IgD-negative memory B cell (primary cell): ENCODE measurements at regions not wholly inside any gene's neighbourhood (a gene's known extent, or its start where the extent isn't known, plus 50 kb on each side); places are given as distances from the start of the nearest gene placed in this dataset.
"Not testable (repeated sequence)": the region's sequence is repeated elsewhere in the genome, so short reads cannot be mapped to it uniquely, and the experiment has no call there.

ENCODE experiments used
- H3K27ac Mint-ChIP-seq, 3 donors: one replicate each; pipeline ENCODE4 v1.8.0; 2020 to 2022; ENCODE audit warnings: mild to moderate bottlenecking in 3 of 3, mixed read lengths in 3 of 3, moderate library complexity in 1 of 3
- H3K27me3 Mint-ChIP-seq: one replicate; pipeline ENCODE4 v1.8.0; 2021; ENCODE audit warnings: mixed read lengths
- H3K36me3 Mint-ChIP-seq: one replicate; pipeline ENCODE4 v1.8.0; 2020; ENCODE audit warnings: mild to moderate bottlenecking, mixed read lengths
- H3K4me1 Mint-ChIP-seq, 3 donors: one replicate each; pipeline ENCODE4 v1.8.0; 2020 to 2022; ENCODE audit warnings: mixed read lengths in 3 of 3, mild to moderate bottlenecking in 1 of 3
- H3K4me3 Mint-ChIP-seq, 4 donors: one replicate each; pipeline ENCODE4 v1.8.0; 2020 to 2022; ENCODE audit warnings: mild to moderate bottlenecking in 4 of 4, mixed read lengths in 4 of 4, moderate library complexity in 3 of 4
- H3K9me3 Mint-ChIP-seq, 3 donors: one replicate each; pipeline ENCODE4 v1.8.0; 2020 to 2021; ENCODE audit warnings: mixed read lengths in 3 of 3, mild to moderate bottlenecking in 1 of 3

DNA sequence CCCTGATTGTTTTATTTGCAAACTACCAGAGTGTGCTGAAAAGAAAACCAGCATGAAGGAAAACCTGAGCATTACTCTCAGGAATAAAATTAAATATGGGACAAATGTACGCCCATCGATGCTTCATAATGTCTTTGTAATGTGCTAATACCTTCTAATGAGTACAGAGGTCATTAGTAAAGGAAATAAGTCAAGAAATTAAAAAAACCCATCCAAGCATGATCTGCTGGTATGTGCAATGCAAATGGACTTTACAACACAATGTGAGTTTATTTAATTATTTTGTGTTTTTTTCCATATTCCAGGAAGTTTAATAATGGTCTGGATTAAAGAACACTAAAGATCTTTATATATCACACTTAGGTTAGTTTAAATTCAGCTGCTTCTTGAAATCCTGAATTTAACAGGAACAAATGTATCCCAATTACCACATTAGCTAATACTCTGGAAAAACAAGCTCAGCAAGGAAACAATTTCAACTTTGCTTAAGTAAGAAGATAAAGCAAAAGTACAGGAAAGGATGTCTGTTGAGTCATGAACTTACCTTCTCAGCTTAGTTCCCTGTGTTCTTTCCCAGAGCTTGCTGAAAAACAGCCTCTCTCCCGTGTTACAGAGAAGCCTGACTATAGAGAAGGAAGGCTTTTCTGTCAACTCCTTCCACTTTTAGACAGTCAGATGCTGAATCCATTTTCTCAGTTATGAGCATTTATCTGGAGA is 179.3 kb upstream of the TMEM260 start:
- H3K36me3 Mint-ChIP-seq: no peaks in the 10 kb centered on the region
- H3K27me3 Mint-ChIP-seq: peaks cover 8% of the 10 kb centered on the region
- H3K4me3 Mint-ChIP-seq: no peak overlapping the region
- no peaks in the 10 kb centered on the region for H3K4me1 Mint-ChIP-seq
- H3K27ac Mint-ChIP-seq: no peak overlapping the region
- peaks cover 0 to 4% (median 2%) of the 10 kb centered on the region in 3 donors for H3K9me3 Mint-ChIP-seq

DNA sequence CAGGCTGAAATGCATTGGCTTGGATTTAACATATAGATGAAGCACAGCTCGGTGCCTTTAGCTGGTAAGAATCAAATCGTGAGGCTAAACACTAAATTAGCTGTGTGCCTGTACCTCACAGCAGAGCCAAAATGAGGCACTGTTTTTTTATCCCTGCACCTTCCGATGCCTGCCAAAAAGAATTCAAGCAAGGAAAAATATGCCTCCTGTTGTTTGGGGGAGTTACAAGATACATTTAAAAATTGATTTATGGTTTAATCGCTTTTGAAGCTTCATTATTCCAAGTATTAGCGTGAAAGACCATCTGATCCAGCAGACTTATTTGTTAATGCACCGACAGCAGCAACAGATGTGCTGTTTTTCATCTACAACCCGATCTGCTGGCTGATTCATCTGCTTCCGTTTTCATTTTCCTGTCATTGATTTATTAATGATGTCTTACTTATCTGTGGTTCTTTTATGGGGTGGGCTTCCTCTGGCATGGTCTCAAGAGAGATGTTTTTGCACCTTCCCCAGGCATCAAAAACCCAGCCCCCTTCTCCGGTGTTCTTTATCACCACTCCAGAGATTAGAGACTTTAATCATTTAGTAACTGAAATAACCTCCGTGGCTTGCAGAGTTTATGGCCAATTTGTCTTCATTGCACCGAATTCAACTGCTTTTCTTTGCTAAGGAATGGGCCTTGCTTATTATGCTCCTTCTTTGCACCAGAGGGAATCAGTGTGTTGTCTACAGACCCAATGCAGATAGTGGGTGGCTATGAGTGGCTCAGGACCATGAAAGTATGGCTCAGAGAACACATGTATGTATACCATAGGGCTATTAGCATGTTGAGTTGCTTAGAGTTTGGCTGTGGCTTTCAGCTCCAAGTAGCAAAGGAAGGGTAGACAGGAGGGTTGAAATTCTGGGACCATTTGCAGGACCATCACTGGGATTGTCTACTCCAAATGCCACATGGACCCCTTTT is 166.8 kb upstream of the TMEM260 start:
- peaks cover 3% of the 10 kb centered on the region for H3K27me3 Mint-ChIP-seq
- no peaks in the 10 kb centered on the region for H3K36me3 Mint-ChIP-seq
- H3K27ac Mint-ChIP-seq: no peak overlapping the region
- H3K4me1 Mint-ChIP-seq: peaks cover 3 to 9% (median 8%) of the 10 kb centered on the region in 3 donors
- peak overlapping the region in 3 of 4 donors; percentile 35 to 86 (median 48) for H3K4me3 Mint-ChIP-seq
- H3K9me3 Mint-ChIP-seq: peaks cover 6% of the 10 kb centered on the region in 3 donors

DNA sequence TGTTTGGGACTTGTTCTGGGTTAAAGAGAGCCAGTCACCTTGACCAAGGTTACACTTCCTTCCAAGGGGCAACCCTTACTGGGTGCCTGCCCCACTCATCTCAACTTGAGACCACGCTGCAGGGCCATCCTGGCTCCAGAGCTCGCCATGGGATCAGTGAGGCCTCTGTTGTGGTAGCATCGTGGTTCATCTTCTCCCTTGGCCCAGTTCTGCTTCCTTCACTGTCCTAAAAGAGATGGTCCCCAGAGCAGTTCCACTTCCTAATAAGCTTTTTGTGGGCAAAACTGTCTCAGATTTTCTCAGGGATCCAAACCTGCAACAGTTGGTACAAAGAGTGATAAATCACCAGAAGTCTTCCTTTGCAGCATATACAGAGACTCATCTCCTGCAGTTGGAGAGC is 165.9 kb upstream of the TMEM260 start:
- Mint-ChIP-seq H3K27ac (no peak overlapping the region), H3K36me3 (no peaks in the 10 kb centered on the region), H3K4me1 (peaks cover 3 to 13% (median 9%) of the 10 kb centered on the region in 3 donors), H3K4me3 (no peak overlapping the region), H3K9me3 (peaks cover 3 to 6% (median 6%) of the 10 kb centered on the region in 3 donors), H3K27me3 (peaks cover 3% of the 10 kb centered on the region)

- peaks cover 3 to 13% (median 9%) of the 10 kb centered on the region in 3 donors for H3K4me1 Mint-ChIP-seq
- peaks cover 3% of the 10 kb centered on the region for H3K27me3 Mint-ChIP-seq
- H3K9me3 Mint-ChIP-seq: peaks cover under 1 to 4% (median 2%) of the 10 kb centered on the region in 3 donors
- no peak overlapping the region for H3K27ac Mint-ChIP-seq
- no peak overlapping the region for H3K4me3 Mint-ChIP-seq
- no peaks in the 10 kb centered on the region for H3K36me3 Mint-ChIP-seq
Measured at GRCh38 chr14:56414236-56414635, 165.4 kb upstream of the TMEM260 start.

- H3K27ac Mint-ChIP-seq: no peak overlapping the region
- no peaks in the 10 kb centered on the region for H3K36me3 Mint-ChIP-seq
- H3K27me3 Mint-ChIP-seq: peaks cover 1% of the 10 kb centered on the region
- H3K4me1 Mint-ChIP-seq: peaks cover 3 to 13% (median 9%) of the 10 kb centered on the region in 3 donors
- no peak overlapping the region for H3K4me3 Mint-ChIP-seq
- H3K9me3 Mint-ChIP-seq: no peaks in the 10 kb centered on the region
Measured at GRCh38 chr14:56416213-56416612, 163.4 kb upstream of the TMEM260 start.

DNA sequence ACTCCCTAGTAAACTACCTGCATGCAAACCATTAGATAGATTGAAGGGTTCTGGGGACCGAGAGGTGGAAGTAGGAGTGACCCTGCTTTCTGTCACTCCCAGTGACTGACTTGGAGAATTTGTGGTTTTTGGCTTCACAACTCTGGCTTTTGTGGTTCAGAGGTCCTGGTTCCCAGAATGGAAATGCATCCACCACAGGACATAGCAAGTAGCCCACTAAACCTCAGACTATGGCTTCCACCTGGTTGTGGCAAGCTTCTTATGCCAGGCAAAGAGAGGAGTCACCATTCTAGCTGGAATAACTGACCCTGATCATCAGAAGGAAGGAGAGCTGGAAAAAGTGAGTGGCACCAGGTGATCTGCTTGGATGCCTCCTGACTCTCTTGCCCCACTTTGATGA is 162.4 kb upstream of the TMEM260 start:
- H3K4me3 Mint-ChIP-seq: no peak overlapping the region
- H3K36me3 Mint-ChIP-seq: no peaks in the 10 kb centered on the region
- H3K27me3 Mint-ChIP-seq: peaks cover 1% of the 10 kb centered on the region
- H3K9me3 Mint-ChIP-seq: peaks cover 0 to 2% (median 1%) of the 10 kb centered on the region in 3 donors
- H3K27ac Mint-ChIP-seq: no peak overlapping the region
- peaks cover 3 to 13% (median 6%) of the 10 kb centered on the region in 3 donors for H3K4me1 Mint-ChIP-seq

DNA sequence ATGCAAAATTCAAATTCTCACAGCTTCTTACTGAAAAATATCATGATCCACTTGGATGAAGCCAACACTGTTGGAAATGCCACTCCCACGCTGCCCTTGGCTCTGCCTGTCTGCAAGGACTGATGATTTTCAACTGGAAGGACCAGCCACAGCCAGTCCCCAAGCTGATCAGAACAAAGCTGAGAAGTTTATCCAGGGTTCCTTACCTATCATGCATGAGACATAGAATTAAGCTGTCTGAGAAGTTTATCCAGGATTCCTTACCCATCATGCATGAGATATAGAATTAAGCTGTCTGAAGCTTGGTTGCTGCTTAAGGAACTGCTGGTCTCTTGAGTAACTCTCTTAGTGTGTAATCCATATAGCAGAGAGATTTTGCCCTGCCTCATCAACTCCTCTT is 159.8 kb upstream of the TMEM260 start:
- no peak overlapping the region for H3K4me3 Mint-ChIP-seq
- H3K27me3 Mint-ChIP-seq: peaks cover 4% of the 10 kb centered on the region
- peak overlapping the region in 1 of 3 donors; percentile 20 for H3K27ac Mint-ChIP-seq
- peaks cover 0 to 5% (median 0%) of the 10 kb centered on the region in 3 donors for H3K4me1 Mint-ChIP-seq
- H3K9me3 Mint-ChIP-seq: peaks cover 0 to 2% (median 1%) of the 10 kb centered on the region in 3 donors
- H3K36me3 Mint-ChIP-seq: no peaks in the 10 kb centered on the region

DNA sequence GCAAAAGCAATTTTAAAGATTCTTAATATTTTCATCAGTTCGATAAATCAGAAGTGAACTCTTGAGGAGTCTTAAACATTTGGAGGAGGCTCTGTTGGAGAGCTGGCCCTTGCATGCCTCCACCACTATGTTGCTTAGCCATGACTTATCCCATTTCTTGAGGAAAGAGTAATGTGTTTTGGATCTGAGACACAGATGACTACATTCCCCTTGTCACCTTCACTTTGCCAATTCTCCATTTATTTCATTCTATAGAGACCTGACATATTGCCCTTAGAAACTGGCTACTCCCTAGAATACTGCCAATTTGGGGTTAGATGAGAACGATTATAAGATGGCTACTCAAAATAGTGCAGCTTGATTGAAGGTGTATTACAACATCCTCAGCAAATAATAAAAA is 157.4 kb upstream of the TMEM260 start:
- no peak overlapping the region for H3K4me3 Mint-ChIP-seq
- H3K9me3 Mint-ChIP-seq: peaks cover 0 to 2% (median 1%) of the 10 kb centered on the region in 3 donors
- H3K4me1 Mint-ChIP-seq: peaks cover 0 to 5% (median 0%) of the 10 kb centered on the region in 3 donors
- H3K36me3 Mint-ChIP-seq: no peaks in the 10 kb centered on the region
- peaks cover 4% of the 10 kb centered on the region for H3K27me3 Mint-ChIP-seq
- H3K27ac Mint-ChIP-seq: no peak overlapping the region

DNA sequence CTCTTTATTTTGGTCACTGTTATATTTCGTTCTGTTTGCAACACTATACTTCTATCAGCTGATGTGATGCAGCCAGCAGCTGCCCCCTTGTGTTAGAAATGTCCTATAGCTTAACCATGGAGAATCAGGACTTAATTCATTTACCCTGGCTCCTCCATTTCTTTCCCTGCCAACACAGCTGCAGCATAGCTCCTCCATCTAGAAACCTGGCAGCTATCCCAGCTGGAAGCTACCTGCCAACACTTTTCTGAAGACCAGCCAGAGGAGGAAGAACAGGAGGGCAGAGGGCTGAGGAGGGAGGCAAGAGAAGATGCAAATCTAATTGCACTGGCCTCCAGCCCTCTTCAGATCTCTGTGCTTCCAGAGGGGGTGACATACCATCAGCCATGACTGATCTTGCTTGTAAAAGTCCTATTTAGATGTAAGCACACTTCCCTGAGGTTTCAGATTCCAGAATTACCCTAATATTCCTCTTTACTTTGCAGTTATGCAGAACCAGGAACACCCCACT is 156.8 kb upstream of the TMEM260 start:
- no peaks in the 10 kb centered on the region for H3K36me3 Mint-ChIP-seq
- peaks cover 0 to 5% (median 0%) of the 10 kb centered on the region in 3 donors for H3K4me1 Mint-ChIP-seq
- no peak overlapping the region for H3K4me3 Mint-ChIP-seq
- peaks cover 4% of the 10 kb centered on the region for H3K27me3 Mint-ChIP-seq
- no peak overlapping the region for H3K27ac Mint-ChIP-seq
- peaks cover 0 to 2% (median 1%) of the 10 kb centered on the region in 3 donors for H3K9me3 Mint-ChIP-seq

- Mint-ChIP-seq H3K36me3 (no peaks in the 10 kb centered on the region), H3K4me1 (peaks cover 0 to 3% (median 0%) of the 10 kb centered on the region in 3 donors), H3K27me3 (peaks cover 4% of the 10 kb centered on the region), H3K4me3 (no peak overlapping the region), H3K27ac (no peak overlapping the region), H3K9me3 (peaks cover 0 to 2% (median 1%) of the 10 kb centered on the region in 3 donors)
Measured at GRCh38 chr14:56423544-56423943, 156.1 kb upstream of the TMEM260 start.

- Mint-ChIP-seq H3K36me3 (no peaks in the 10 kb centered on the region), H3K4me1 (no peaks in the 10 kb centered on the region), H3K9me3 (no peaks in the 10 kb centered on the region), H3K27me3 (peaks cover 1% of the 10 kb centered on the region), H3K4me3 (no peak overlapping the region), H3K27ac (no peak overlapping the region)
Measured at GRCh38 chr14:56431013-56431412, 148.6 kb upstream of the TMEM260 start.

- peaks cover 2 to 13% (median 5%) of the 10 kb centered on the region in 3 donors for H3K9me3 Mint-ChIP-seq
- H3K4me1 Mint-ChIP-seq: no peaks in the 10 kb centered on the region
- H3K27ac Mint-ChIP-seq: no peak overlapping the region
- H3K36me3 Mint-ChIP-seq: no peaks in the 10 kb centered on the region
- H3K27me3 Mint-ChIP-seq: peaks cover 7% of the 10 kb centered on the region
- H3K4me3 Mint-ChIP-seq: no peak overlapping the region
Measured at GRCh38 chr14:56449670-56450213, 129.9 kb upstream of the TMEM260 start.

GRCh38 chr14:56452940-56453339 is 126.7 kb upstream of the TMEM260 start:
- H3K4me3 Mint-ChIP-seq: no peak overlapping the region
- peaks cover 2 to 11% (median 7%) of the 10 kb centered on the region in 3 donors for H3K9me3 Mint-ChIP-seq
- peak overlapping the region in 1 of 3 donors; percentile 46 for H3K27ac Mint-ChIP-seq
- no peaks in the 10 kb centered on the region for H3K36me3 Mint-ChIP-seq
- peaks cover 10% of the 10 kb centered on the region for H3K27me3 Mint-ChIP-seq
- no peaks in the 10 kb centered on the region for H3K4me1 Mint-ChIP-seq

DNA sequence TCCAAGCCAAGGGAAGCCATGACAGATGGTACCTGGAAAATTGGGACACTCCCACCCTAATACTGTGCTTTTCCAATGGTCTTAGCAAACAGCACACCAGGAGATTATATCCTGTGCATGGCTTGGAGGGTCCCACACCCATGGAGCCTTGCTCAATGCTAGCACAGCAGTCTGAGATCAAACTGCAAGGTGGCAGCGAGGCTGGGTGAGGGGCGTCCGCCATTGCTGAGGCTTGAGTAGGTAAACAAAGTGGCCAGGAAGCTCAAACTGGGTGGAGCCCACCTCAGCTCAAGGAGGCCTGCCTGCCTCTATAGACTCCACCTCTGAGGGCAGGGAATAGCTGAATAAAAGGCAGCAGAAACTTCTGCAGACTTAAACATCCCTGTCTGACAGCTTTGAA is 124.9 kb upstream of the TMEM260 start:
- H3K36me3 Mint-ChIP-seq, H3K9me3 Mint-ChIP-seq, H3K4me3 Mint-ChIP-seq, H3K4me1 Mint-ChIP-seq, H3K27ac Mint-ChIP-seq: not testable (repeated sequence)
- H3K27me3 Mint-ChIP-seq: peaks cover 10% of the 10 kb centered on the region

DNA sequence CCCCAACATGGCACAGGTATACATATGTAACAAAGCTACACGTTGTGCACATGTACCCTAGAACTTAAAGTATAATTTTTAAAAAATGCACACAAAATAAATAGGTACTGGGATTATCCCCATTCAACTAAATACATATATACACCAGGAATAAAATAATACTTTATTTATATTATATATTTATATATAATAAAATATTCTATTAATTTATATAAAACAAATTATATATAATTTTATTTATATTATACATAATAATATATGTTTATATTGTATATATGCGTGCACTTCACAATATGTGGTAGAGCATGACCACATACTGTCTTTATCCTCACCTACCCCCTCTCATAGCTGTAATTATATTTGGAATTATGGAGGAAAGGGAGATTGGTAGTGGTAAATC is 119.1 kb upstream of the TMEM260 start:
- Mint-ChIP-seq H3K27me3 (peaks cover 10% of the 10 kb centered on the region), H3K4me3 (no peak overlapping the region), H3K9me3 (peaks cover 0 to 2% (median 0%) of the 10 kb centered on the region in 3 donors)

More for the DNA sequence above, 119.1 kb upstream of the TMEM260 start:
- H3K27ac Mint-ChIP-seq: no peak overlapping the region
- H3K36me3 Mint-ChIP-seq: no peaks in the 10 kb centered on the region
- no peaks in the 10 kb centered on the region for H3K4me1 Mint-ChIP-seq
